ENCODE measurements at regions not wholly inside any gene's neighbourhood (a gene's known extent, or its start where the extent isn't known, plus 50 kb on each side); places are given as distances from the start of the nearest gene placed in this dataset.
A peak's percentile ranks its signal among the peaks of the same experiment; 100 is the strongest.
"Not testable (repeated sequence)": the region's sequence is repeated elsewhere in the genome, so short reads cannot be mapped to it uniquely, and the experiment has no call there.

- H3K4me3 ChIP-seq (ENCODE audit: low read depth, low read length); H3K27me3 ChIP-seq (ENCODE audit: control insufficient read depth, insufficient read depth, low read length); H3K27ac ChIP-seq (ENCODE audit: low read depth, low read length); H3K36me3 ChIP-seq (ENCODE audit: control insufficient read depth, insufficient read depth, low read length); H3K4me1 ChIP-seq (ENCODE audit: control insufficient read depth, insufficient read depth, low read length); H3K9me3 ChIP-seq (ENCODE audit: control insufficient read depth, insufficient read depth, low read length); H3K9ac ChIP-seq (ENCODE audit: low read depth, low read length): not testable (repeated sequence)
Measured at GRCh38 chr5:134471858-134472449, 53.5 kb upstream of the JADE2 start.

- Histone ChIP-seq H3K36me3 (ENCODE audit: control insufficient read depth, insufficient read depth, low read length) (no peaks in the 10 kb centered on the region), H3K4me3 (ENCODE audit: low read depth, low read length) (no peak overlapping the region), H3K27ac (ENCODE audit: low read depth, low read length) (no peak overlapping the region), H3K27me3 (ENCODE audit: control insufficient read depth, insufficient read depth, low read length) (no peaks in the 10 kb centered on the region), H3K9ac (ENCODE audit: low read depth, low read length) (no peak overlapping the region), H3K9me3 (ENCODE audit: control insufficient read depth, insufficient read depth, low read length) (no peaks in the 10 kb centered on the region), H3K4me1 (ENCODE audit: control insufficient read depth, insufficient read depth, low read length) (peaks cover 11% of the 10 kb centered on the region)
Measured at GRCh38 chr5:134468921-134469400, 56.5 kb upstream of the JADE2 start.

DNA sequence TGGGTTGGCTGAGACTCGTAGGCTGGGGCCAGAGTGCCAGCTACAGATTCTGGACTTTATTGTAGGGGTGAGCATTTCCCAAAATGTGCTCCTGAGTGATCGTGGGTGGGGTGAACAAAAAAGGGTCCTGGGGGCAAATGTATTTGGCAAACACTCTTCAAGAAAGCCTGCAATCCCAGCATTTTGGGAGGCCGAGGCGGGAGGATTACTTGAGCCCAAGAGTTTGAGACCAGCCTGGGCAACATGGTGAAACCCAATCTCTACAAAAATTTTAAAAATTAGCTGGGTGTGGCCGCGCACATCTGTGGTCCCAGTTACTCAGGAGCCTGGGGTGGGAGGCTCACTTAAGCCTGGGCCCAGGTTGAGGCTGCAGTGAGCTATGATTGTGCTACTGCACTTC is 55.5 kb upstream of the CDKN2AIPNL start:
- no peaks in the 10 kb centered on the region for H3K36me3 ChIP-seq (ENCODE audit: control insufficient read depth, insufficient read depth, low read length)
- no peaks in the 10 kb centered on the region for H3K27me3 ChIP-seq (ENCODE audit: control insufficient read depth, insufficient read depth, low read length)
- H3K9me3 ChIP-seq (ENCODE audit: control insufficient read depth, insufficient read depth, low read length): no peaks in the 10 kb centered on the region
- H3K4me3 ChIP-seq (ENCODE audit: low read depth, low read length): peak overlapping the region; percentile 87; the same call in 1 of the 2 replicates
- H3K27ac ChIP-seq (ENCODE audit: low read depth, low read length): peak overlapping the region; percentile 99
- no peak overlapping the region for H3K9ac ChIP-seq (ENCODE audit: low read depth, low read length)
- H3K4me1 ChIP-seq (ENCODE audit: control insufficient read depth, insufficient read depth, low read length): peaks cover 11% of the 10 kb centered on the region

- Histone ChIP-seq H3K36me3 (ENCODE audit: control insufficient read depth, insufficient read depth, low read length) (no peaks in the 10 kb centered on the region), H3K9me3 (ENCODE audit: control insufficient read depth, insufficient read depth, low read length) (no peaks in the 10 kb centered on the region), H3K4me1 (ENCODE audit: control insufficient read depth, insufficient read depth, low read length) (peaks cover 11% of the 10 kb centered on the region), H3K27me3 (ENCODE audit: control insufficient read depth, insufficient read depth, low read length) (no peaks in the 10 kb centered on the region), H3K4me3 (ENCODE audit: low read depth, low read length) (peak overlapping the region; percentile 87), H3K27ac (ENCODE audit: low read depth, low read length) (peak overlapping the region; percentile 99), H3K9ac (ENCODE audit: low read depth, low read length) (peak overlapping the region; percentile 95)
Measured at GRCh38 chr5:134466241-134467069, 54.8 kb upstream of the CDKN2AIPNL start.

GRCh38 chr5:134465816-134466240 is 54.1 kb upstream of the CDKN2AIPNL start:
- peak overlapping the region; percentile 87 for H3K4me3 ChIP-seq (ENCODE audit: low read depth, low read length)
- H3K9ac ChIP-seq (ENCODE audit: low read depth, low read length): peak overlapping the region; percentile 95

GRCh38 chr5:134464988-134465815 is 53.5 kb upstream of the CDKN2AIPNL start:
- Histone ChIP-seq H3K9ac (ENCODE audit: low read depth, low read length) (no peak overlapping the region), H3K36me3 (ENCODE audit: control insufficient read depth, insufficient read depth, low read length) (no peaks in the 10 kb centered on the region), H3K4me3 (ENCODE audit: low read depth, low read length) (peak overlapping the region; percentile 87; the same call in 1 of the 2 replicates), H3K4me1 (ENCODE audit: control insufficient read depth, insufficient read depth, low read length) (peaks cover 11% of the 10 kb centered on the region), H3K27me3 (ENCODE audit: control insufficient read depth, insufficient read depth, low read length) (no peaks in the 10 kb centered on the region), H3K9me3 (ENCODE audit: control insufficient read depth, insufficient read depth, low read length) (no peaks in the 10 kb centered on the region), H3K27ac (ENCODE audit: low read depth, low read length) (peak overlapping the region; percentile 99)

More at GRCh38 chr5:134465816-134466240, 54.1 kb upstream of the CDKN2AIPNL start:
- no peaks in the 10 kb centered on the region for H3K36me3 ChIP-seq (ENCODE audit: control insufficient read depth, insufficient read depth, low read length)
- peak overlapping the region; percentile 99 for H3K27ac ChIP-seq (ENCODE audit: low read depth, low read length)
- no peaks in the 10 kb centered on the region for H3K9me3 ChIP-seq (ENCODE audit: control insufficient read depth, insufficient read depth, low read length)
- H3K27me3 ChIP-seq (ENCODE audit: control insufficient read depth, insufficient read depth, low read length): no peaks in the 10 kb centered on the region
- H3K4me1 ChIP-seq (ENCODE audit: control insufficient read depth, insufficient read depth, low read length): peaks cover 11% of the 10 kb centered on the region

DNA sequence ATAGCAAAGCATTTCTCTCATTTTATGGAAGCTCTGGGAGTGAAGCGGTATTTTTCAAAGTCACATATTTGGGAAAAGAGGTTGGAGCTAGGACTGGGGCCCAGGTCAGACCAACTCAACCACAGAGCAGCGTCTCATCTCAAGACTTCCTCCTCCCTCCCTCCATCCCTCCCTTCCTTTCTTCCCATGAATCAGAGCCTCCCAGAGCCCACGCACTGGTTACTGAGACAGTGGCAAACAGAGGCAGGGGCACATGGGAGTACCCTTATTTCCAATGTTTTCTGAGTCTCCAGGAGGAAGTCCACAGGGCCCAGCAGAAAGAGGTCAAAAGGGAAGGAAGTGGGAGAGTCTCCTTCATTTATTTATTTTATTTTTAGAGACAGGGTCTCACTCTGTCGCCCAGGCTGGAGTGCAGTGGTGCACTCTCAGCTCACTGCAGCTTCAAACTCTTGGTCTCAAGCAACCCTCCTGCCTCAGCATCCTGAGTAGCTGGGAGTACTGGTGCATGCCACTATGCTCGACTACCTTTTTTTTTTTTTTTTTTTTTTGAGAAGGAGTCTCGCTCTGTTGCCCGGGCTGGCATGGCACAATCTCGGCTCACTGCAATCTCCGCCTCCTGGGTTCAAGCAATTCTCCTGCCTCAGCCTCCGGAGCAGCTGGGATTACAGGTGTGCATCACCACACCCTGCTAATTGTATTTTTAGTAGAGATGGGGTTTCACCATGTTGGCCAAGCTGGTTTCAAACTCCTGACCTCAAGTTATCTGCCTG is 52.5 kb upstream of the CDKN2AIPNL start:
- no peak overlapping the region for H3K9ac ChIP-seq (ENCODE audit: low read depth, low read length)
- H3K4me3 ChIP-seq (ENCODE audit: low read depth, low read length): no peak overlapping the region
- H3K27ac ChIP-seq (ENCODE audit: low read depth, low read length): no peak overlapping the region
- no peaks in the 10 kb centered on the region for H3K9me3 ChIP-seq (ENCODE audit: control insufficient read depth, insufficient read depth, low read length)
- H3K4me1 ChIP-seq (ENCODE audit: control insufficient read depth, insufficient read depth, low read length): peaks cover 11% of the 10 kb centered on the region
- H3K27me3 ChIP-seq (ENCODE audit: control insufficient read depth, insufficient read depth, low read length): no peaks in the 10 kb centered on the region
- no peaks in the 10 kb centered on the region for H3K36me3 ChIP-seq (ENCODE audit: control insufficient read depth, insufficient read depth, low read length)

- peaks cover 11% of the 10 kb centered on the region for H3K4me1 ChIP-seq (ENCODE audit: control insufficient read depth, insufficient read depth, low read length)
- no peaks in the 10 kb centered on the region for H3K27me3 ChIP-seq (ENCODE audit: control insufficient read depth, insufficient read depth, low read length)
- no peaks in the 10 kb centered on the region for H3K36me3 ChIP-seq (ENCODE audit: control insufficient read depth, insufficient read depth, low read length)
- H3K9ac ChIP-seq (ENCODE audit: low read depth, low read length): no peak overlapping the region
- H3K9me3 ChIP-seq (ENCODE audit: control insufficient read depth, insufficient read depth, low read length): no peaks in the 10 kb centered on the region
- H3K27ac ChIP-seq (ENCODE audit: low read depth, low read length): no peak overlapping the region
- H3K4me3 ChIP-seq (ENCODE audit: low read depth, low read length): no peak overlapping the region
Measured at GRCh38 chr5:134463176-134463720, 51.6 kb upstream of the CDKN2AIPNL start.

- H3K4me1 ChIP-seq (ENCODE audit: control insufficient read depth, insufficient read depth, low read length): peaks cover 10% of the 10 kb centered on the region
- no peaks in the 10 kb centered on the region for H3K27me3 ChIP-seq (ENCODE audit: control insufficient read depth, insufficient read depth, low read length)
- H3K36me3 ChIP-seq (ENCODE audit: control insufficient read depth, insufficient read depth, low read length): no peaks in the 10 kb centered on the region
- no peak overlapping the region for H3K9ac ChIP-seq (ENCODE audit: low read depth, low read length)
- no peaks in the 10 kb centered on the region for H3K9me3 ChIP-seq (ENCODE audit: control insufficient read depth, insufficient read depth, low read length)
- no peak overlapping the region for H3K27ac ChIP-seq (ENCODE audit: low read depth, low read length)
- no peak overlapping the region for H3K4me3 ChIP-seq (ENCODE audit: low read depth, low read length)
Measured at GRCh38 chr5:134462761-134463160, 51.1 kb upstream of the CDKN2AIPNL start.

DNA sequence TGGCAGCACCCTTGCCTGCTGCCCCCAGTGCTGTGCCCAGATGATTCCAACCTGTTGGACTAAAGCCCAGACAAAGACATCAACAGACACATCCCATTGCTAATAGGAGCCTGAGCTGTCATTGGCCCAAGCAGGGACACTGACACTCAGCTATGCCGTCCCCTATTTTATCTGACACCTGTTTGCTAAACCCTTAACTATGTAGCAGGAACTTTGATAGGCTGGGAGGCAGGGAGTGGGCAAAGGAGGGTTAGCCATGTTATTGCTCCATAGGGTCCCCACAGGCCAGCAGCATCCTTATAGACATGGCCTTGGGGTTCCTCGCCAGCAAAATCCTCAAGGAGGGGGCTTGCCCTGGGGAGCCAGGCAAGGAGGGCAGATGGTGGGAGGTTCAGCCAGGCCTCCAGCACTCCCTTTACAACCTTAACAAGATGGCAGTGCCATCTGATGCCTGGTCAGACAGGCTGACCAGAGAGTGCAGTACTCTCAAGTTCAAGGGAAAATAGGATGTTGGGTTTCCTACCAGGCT is 50.4 kb upstream of the CDKN2AIPNL start:
- Histone ChIP-seq H3K27ac (ENCODE audit: low read depth, low read length) (no peak overlapping the region), H3K9ac (ENCODE audit: low read depth, low read length) (no peak overlapping the region), H3K9me3 (ENCODE audit: control insufficient read depth, insufficient read depth, low read length) (no peaks in the 10 kb centered on the region), H3K4me1 (ENCODE audit: control insufficient read depth, insufficient read depth, low read length) (peaks cover 4% of the 10 kb centered on the region), H3K27me3 (ENCODE audit: control insufficient read depth, insufficient read depth, low read length) (no peaks in the 10 kb centered on the region), H3K4me3 (ENCODE audit: low read depth, low read length) (no peak overlapping the region), H3K36me3 (ENCODE audit: control insufficient read depth, insufficient read depth, low read length) (no peaks in the 10 kb centered on the region)

Data from HUES48 (cell line).